GM12891 (cell line): ENCODE measurements at regions not wholly inside any gene's neighbourhood (a gene's known extent, or its start where the extent isn't known, plus 50 kb on each side); places are given as distances from the start of the nearest gene placed in this dataset.

Experiments used
- DNase-seq: peaks from one replicate; pipeline ENCODE4 v3.0.0; 2011; ENCODE audit warnings: low spot score; ENCODE audit not compliant: insufficient read length
- FAIRE-seq: peaks from 2 replicates; lab custom pipeline; 2011; peaks lifted over from hg19 to GRCh38; lab: Jason Lieb, UNC
- PAX5 ChIP-seq: IDR thresholded peaks from 2 replicates; pipeline ENCODE4 v1.6.1; 2011; ENCODE audit warnings: low read length, moderate library complexity, mild to moderate bottlenecking; ENCODE audit not compliant: insufficient read depth, severe bottlenecking
- POLR2A ChIP-seq: IDR thresholded peaks from 2 replicates; pipeline ENCODE4 v1.6.1; 2011; ENCODE audit warnings: low read depth, low read length, control low read depth
- POLR2AphosphoS5 ChIP-seq: IDR thresholded peaks from 2 replicates; pipeline ENCODE4 v1.6.1; 2011; ENCODE audit warnings: low read depth, low read length, control low read depth
- POU2F2 ChIP-seq: IDR thresholded peaks from 2 replicates; pipeline ENCODE4 v1.6.1; 2011; ENCODE audit warnings: low read depth, mild to moderate bottlenecking, control low read depth, low read length, moderate library complexity
- SPI1 ChIP-seq: IDR thresholded peaks from 2 replicates; pipeline ENCODE4 v1.6.1; 2011; ENCODE audit warnings: low read depth, low read length, control low read depth
- TAF1 ChIP-seq: IDR thresholded peaks from 2 replicates; pipeline ENCODE4 v1.6.1; 2011; ENCODE audit warnings: low read depth, low read length, control low read depth

DNA sequence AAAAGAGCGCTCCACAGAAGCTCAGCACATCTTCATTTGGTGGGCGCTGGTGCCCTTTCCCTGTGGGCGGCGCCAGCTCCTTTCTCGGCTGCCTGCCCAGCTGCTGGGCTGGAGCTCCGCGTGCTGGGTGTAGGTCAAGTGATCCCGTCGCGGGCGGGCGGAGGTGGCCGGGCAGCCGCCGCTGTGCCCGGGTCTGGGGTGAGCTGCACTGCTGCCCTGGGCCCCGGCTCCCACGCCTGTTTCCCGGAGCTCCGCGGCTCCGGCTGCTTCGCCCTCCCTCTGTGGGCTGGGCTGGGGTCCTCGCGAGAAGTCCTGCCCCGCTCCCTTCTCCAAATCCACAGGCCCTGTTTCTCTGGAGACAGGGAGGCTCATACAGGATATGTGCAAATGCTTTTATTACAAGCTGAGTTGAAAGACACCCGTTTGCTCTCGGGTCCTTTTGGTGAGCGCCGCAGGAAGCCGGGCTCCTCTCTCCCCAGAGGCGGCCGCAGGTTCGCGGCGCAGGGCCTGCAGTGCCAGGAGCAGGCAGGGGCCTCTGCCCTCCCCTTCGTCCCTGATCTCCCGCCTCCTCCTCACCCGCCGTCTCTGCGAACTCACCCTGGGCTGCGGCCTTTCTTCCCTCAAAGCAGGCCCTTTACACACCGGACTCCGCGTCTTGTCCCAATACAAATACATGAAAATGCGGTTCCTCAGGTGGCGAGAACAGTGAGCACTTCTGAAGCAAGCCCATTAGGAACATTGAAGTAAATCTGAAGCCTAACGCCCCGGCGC is 67.8 kb upstream of the CAPRIN2 start:
- TF ChIP-seq POLR2A (no peak), SPI1 (no peak), TAF1 (no peak), PAX5 (no peak)
- no peak for FAIRE-seq
- DNase-seq = peak; percentile 41

GRCh38 chr12:30820406-30820946 is 65.7 kb upstream of the CAPRIN2 start:
- FAIRE-seq (no peak), DNase-seq (no peak)
- no peak for TF ChIP-seq POLR2A
- no peak for TF ChIP-seq SPI1
- no peak for TF ChIP-seq PAX5
- TF ChIP-seq POU2F2 = no peak
- TF ChIP-seq TAF1 = no peak
- no peak for TF ChIP-seq POLR2AphosphoS5

DNA sequence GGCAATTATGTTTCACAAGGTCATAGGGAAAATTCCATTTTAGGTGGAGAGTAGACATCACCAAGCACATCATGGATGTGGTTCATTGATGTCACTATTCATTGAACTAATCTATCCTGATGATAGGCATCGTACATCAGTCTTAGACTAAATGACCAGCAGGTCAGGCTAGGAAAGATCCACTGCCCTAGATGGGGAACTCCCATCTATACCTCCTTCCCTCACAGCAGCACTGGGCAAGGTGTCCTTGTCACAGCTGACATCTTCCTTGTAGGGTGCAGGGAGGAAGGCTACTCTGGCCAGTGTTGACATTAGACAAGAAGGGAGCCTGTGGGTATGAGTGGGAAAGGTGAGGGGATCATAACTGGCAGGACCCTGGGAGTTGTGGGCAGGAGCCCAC is 63.8 kb upstream of the CAPRIN2 start:
- DNase-seq = no peak
- TF ChIP-seq POLR2A = no peak
- TF ChIP-seq TAF1 = no peak
- no peak for TF ChIP-seq POU2F2
- TF ChIP-seq SPI1 = no peak
- TF ChIP-seq POLR2AphosphoS5 = no peak
- no peak for TF ChIP-seq PAX5
- FAIRE-seq = no peak

DNA sequence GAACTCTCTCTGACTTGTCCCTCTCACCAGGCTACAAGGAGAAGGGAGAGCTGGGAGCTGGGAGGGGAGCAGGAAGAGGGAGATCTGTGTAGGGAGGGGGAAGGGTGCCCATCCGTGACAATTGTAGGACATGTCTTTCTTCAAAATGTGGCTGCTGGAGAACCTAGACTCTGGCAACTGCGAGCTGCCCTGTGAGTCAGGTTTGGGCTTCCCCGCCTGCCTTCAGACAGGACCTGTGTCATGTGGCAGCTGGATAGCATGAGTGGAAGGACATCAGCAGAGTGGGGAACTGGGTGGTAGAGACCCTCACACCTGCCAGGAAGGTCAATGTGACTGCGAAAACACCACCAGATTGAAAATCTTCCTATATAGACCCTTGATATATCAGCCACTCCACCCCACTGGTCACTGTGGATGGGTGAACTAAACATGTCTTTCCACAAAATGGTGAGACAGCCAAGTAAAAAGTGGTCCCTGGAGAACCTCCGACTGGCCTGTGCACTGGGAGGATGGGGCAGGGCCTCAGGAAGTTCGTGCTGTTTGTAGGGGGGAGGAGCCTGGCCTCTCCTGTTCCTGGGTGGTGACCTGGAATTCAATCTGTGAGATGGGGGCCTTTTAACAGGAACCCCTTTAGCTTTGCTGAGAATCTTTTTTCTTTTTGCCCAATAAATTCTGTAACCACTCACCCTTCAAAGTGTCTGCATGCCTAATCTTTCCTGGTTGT is 62.2 kb upstream of the CAPRIN2 start:
- FAIRE-seq = no peak
- TF ChIP-seq PAX5 = no peak
- TF ChIP-seq POU2F2 = no peak
- no peak for TF ChIP-seq POLR2AphosphoS5
- TF ChIP-seq SPI1 = no peak
- no peak for TF ChIP-seq TAF1
- TF ChIP-seq POLR2A = no peak
- DNase-seq = no peak

DNA sequence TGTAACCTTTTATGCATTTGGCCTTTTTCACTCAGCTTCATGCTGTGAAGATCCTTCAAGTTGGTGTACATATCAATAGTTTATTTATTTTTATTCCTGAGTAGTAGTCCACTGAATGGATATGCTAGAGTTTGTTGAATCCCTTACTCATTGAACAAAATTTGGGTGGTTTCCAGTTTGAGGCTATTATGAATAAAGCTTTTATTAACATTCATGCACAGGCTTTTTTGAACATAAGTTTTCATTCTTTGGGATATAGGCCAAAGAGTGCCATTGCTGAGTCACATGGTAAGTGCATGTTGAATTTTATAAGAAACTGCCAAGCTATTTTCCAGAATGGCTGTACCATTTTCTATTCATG is 59.5 kb upstream of the CAPRIN2 start:
- DNase-seq (no peak), FAIRE-seq (no peak)
- TF ChIP-seq POU2F2 (no peak), PAX5 (no peak), SPI1 (no peak), POLR2A (no peak), TAF1 (no peak), POLR2AphosphoS5 (no peak)

- DNase-seq (no peak), FAIRE-seq (no peak)
- no peak for TF ChIP-seq POLR2A
- TF ChIP-seq POU2F2 = no peak
- TF ChIP-seq TAF1 = no peak
- TF ChIP-seq POLR2AphosphoS5 = no peak
- no peak for TF ChIP-seq PAX5
- TF ChIP-seq SPI1 = no peak
Observed at GRCh38 chr12:30813525-30814294, 59.0 kb upstream of the CAPRIN2 start.

- FAIRE-seq (no peak), DNase-seq (no peak)
- TF ChIP-seq TAF1 (no peak), POLR2AphosphoS5 (no peak), POLR2A (no peak), SPI1 (no peak), POU2F2 (no peak), PAX5 (no peak)
Observed at GRCh38 chr12:30811966-30812365, 57.2 kb upstream of the CAPRIN2 start.

- FAIRE-seq = no peak
Observed at GRCh38 chr12:30810918-30811317, 56.2 kb upstream of the CAPRIN2 start.

GRCh38 chr12:30807695-30808034 is 52.9 kb upstream of the CAPRIN2 start:
- FAIRE-seq = no peak
- TF ChIP-seq POU2F2 = no peak
- TF ChIP-seq POLR2A = no peak
- no peak for TF ChIP-seq SPI1
- no peak for TF ChIP-seq PAX5
- no peak for TF ChIP-seq TAF1
- no peak for TF ChIP-seq POLR2AphosphoS5
- DNase-seq = no peak

More at GRCh38 chr12:30810918-30811317, 56.2 kb upstream of the CAPRIN2 start:
- no peak for DNase-seq
- TF ChIP-seq PAX5 = no peak
- TF ChIP-seq TAF1 = no peak
- no peak for TF ChIP-seq POLR2AphosphoS5
- TF ChIP-seq SPI1 = no peak
- no peak for TF ChIP-seq POLR2A
- TF ChIP-seq POU2F2 = no peak
